WTC11 (cell line): ENCODE measurements at regions not wholly inside any gene's neighbourhood (a gene's known extent, or its start where the extent isn't known, plus 50 kb on each side); places are given as distances from the start of the nearest gene placed in this dataset.

Experiments used
- ATAC-seq: fragments of 200-7000 bp; cut with Tn5 transposase; 2 replicates; pipeline ENCODE4 v1.10.0; 2021; ENCODE audit warnings: mild to moderate bottlenecking, moderate library complexity
- CTCF ChIA-PET: fragments of 300-600 bp; sonication (Branson Sonifier 250); formaldehyde crosslinking; loops from one replicate; lab custom pipeline; 2021; ENCODE audit warnings: antibody characterized with exemption; lab: Charles Lee
- POLR2A ChIA-PET: fragments of 350-600 bp; sonication (Branson Sonifier 250); formaldehyde crosslinking; loops from one replicate; lab custom pipeline; 2021; ENCODE audit warnings: antibody characterized with exemption; lab: Charles Lee
- DNase-seq: peaks from one replicate; pipeline ENCODE4 v3.0.0; 2021; ENCODE audit warnings: low spot score
- H3K27ac Mint-ChIP-seq: 2 replicates; pipeline ENCODE4 v1.8.0; 2021; ENCODE audit warnings: mixed read lengths
- H3K27me3 Mint-ChIP-seq: 2 replicates; pipeline ENCODE4 v1.8.0; 2021; ENCODE audit warnings: low read depth, mild to moderate bottlenecking, moderate library complexity, mixed read lengths
- H3K36me3 Mint-ChIP-seq: 2 replicates; pipeline ENCODE4 v1.8.0; 2021; ENCODE audit warnings: mixed read lengths
- H3K4me1 Mint-ChIP-seq: 2 replicates; pipeline ENCODE4 v1.8.0; 2022; ENCODE audit warnings: mixed read lengths
- H3K4me3 Mint-ChIP-seq: 2 replicates; pipeline ENCODE4 v1.8.0; 2021; ENCODE audit warnings: mild to moderate bottlenecking, moderate library complexity, mixed read lengths
- H3K9me3 Mint-ChIP-seq: 2 replicates; pipeline ENCODE4 v1.8.0; 2021; ENCODE audit warnings: mixed read lengths
- AFF4 ChIP-seq: sonication (generic); formaldehyde crosslinking; IDR thresholded peaks from 2 replicates; pipeline ENCODE4 v1.8.1; 2023; ENCODE audit warnings: mild to moderate bottlenecking, missing genetic modification reagents, borderline replicate concordance
- AR ChIP-seq: fragments of 250-450 bp; sonication (Bioruptor Pico); IDR thresholded peaks from 2 replicates; pipeline ENCODE4 v1.9.0; 2021; ENCODE audit warnings: mild to moderate bottlenecking
- ARID4B ChIP-seq: sonication (generic); formaldehyde crosslinking; IDR thresholded peaks from 2 replicates; pipeline ENCODE4 v1.8.0; 2023; ENCODE audit warnings: missing genetic modification reagents, mild to moderate bottlenecking, borderline replicate concordance
- ATF3 ChIP-seq: sonication (generic); formaldehyde crosslinking; conservative IDR thresholded peaks from 2 replicates; pipeline ENCODE4 v1.8.1; 2022; ENCODE audit warnings: mild to moderate bottlenecking, missing genetic modification reagents
- E2F5 ChIP-seq: sonication (generic); formaldehyde crosslinking; IDR thresholded peaks from 2 replicates; pipeline ENCODE4 v1.8.1; 2022; ENCODE audit warnings: mild to moderate bottlenecking, moderate library complexity, missing genetic modification reagents
- EMX1 ChIP-seq: fragments of 250-450 bp; sonication (Bioruptor Pico); IDR thresholded peaks from 2 replicates; pipeline ENCODE4 v1.8.0; 2021; ENCODE audit warnings: mild to moderate bottlenecking
- NR2C2 ChIP-seq: sonication (generic); formaldehyde crosslinking; IDR thresholded peaks from 2 replicates; pipeline ENCODE4 v1.8.0; 2022; ENCODE audit warnings: mild to moderate bottlenecking, missing genetic modification reagents
- OVOL2 ChIP-seq: fragments of 250-450 bp; sonication (Bioruptor Pico); IDR thresholded peaks from 2 replicates; pipeline ENCODE4 v1.9.0; 2021; ENCODE audit warnings: mild to moderate bottlenecking, borderline replicate concordance
- PRRX2 ChIP-seq: fragments of 250-450 bp; sonication (Bioruptor Pico); IDR thresholded peaks from 2 replicates; pipeline ENCODE4 v1.8.0; 2021; ENCODE audit warnings: mild to moderate bottlenecking
- ZBTB21 ChIP-seq: sonication (generic); formaldehyde crosslinking; IDR thresholded peaks from 2 replicates; pipeline ENCODE4 v1.8.1; 2023; ENCODE audit warnings: mild to moderate bottlenecking, missing genetic modification reagents, borderline replicate concordance
- ZNF219 ChIP-seq: sonication (generic); formaldehyde crosslinking; IDR thresholded peaks from 2 replicates; pipeline ENCODE4 v1.8.0; 2023; ENCODE audit warnings: missing genetic modification reagents, mild to moderate bottlenecking, borderline replicate concordance
- ZNF232 ChIP-seq: sonication (generic); formaldehyde crosslinking; IDR thresholded peaks from 2 replicates; pipeline ENCODE4 v1.8.0; 2022; ENCODE audit warnings: mild to moderate bottlenecking, missing genetic modification reagents
- ZNF396 ChIP-seq: fragments of 250-450 bp; sonication (Bioruptor Pico); IDR thresholded peaks from 2 replicates; pipeline ENCODE4 v1.8.0; 2021; ENCODE audit warnings: mild to moderate bottlenecking, moderate library complexity, borderline replicate concordance
- ZNF532 ChIP-seq: fragments of 250-450 bp; sonication (Bioruptor Pico); IDR thresholded peaks from 2 replicates; pipeline ENCODE4 v1.9.0; 2021; ENCODE audit warnings: mild to moderate bottlenecking, borderline replicate concordance

- TF ChIP-seq AR (CRISPR knock-in tag) (no peak), ZBTB21 (CRISPR knock-in tag) (no peak)
Measured at GRCh38 chr3:164174059-164174458, 904.2 kb downstream of the SI start (continued).

GRCh38 chr3:164155400-164155799 lies 922.9 kb downstream of the SI start:
- Mint-ChIP-seq H3K27ac (no peak overlapping the region), H3K9me3 (peaks cover 47% of the 10 kb centered on the region), H3K4me1 (no peaks in the 10 kb centered on the region), H3K36me3 (peaks cover 21% of the 10 kb centered on the region), H3K27me3 (no peaks in the 10 kb centered on the region; the same call in 1 of the 2 replicates), H3K4me3 (no peak overlapping the region)
- DNase-seq = no peak
- CTCF ChIA-PET = no interaction called here
- POLR2A ChIA-PET = no interaction called here
- ATAC-seq = no peak
- TF ChIP-seq NR2C2 (CRISPR knock-in tag) = no peak
- TF ChIP-seq ATF3 (CRISPR knock-in tag) = no peak
- TF ChIP-seq E2F5 (CRISPR knock-in tag) = no peak
- TF ChIP-seq AFF4 (CRISPR knock-in tag) = no peak
- no peak for TF ChIP-seq ZNF396 (CRISPR knock-in tag)
- no peak for TF ChIP-seq PRRX2 (CRISPR knock-in tag)
- no peak for TF ChIP-seq ARID4B (CRISPR knock-in tag)

- H3K9me3 Mint-ChIP-seq = peaks cover 89% of the 10 kb centered on the region
- H3K27ac Mint-ChIP-seq = no peak overlapping the region
- ChIA-PET CTCF (no interaction called here), POLR2A (no interaction called here)
- H3K4me3 Mint-ChIP-seq = no peak overlapping the region
- ATAC-seq (no peak), DNase-seq (no peak)
- H3K4me1 Mint-ChIP-seq = no peaks in the 10 kb centered on the region
- peaks cover 81% of the 10 kb centered on the region for H3K36me3 Mint-ChIP-seq
- no peaks in the 10 kb centered on the region; the same call in none of the 2 replicates for H3K27me3 Mint-ChIP-seq
- TF ChIP-seq OVOL2 (CRISPR knock-in tag) = no peak
- no peak for TF ChIP-seq EMX1 (CRISPR knock-in tag)
- TF ChIP-seq ZNF232 = no peak
- no peak for TF ChIP-seq ZNF219 (CRISPR knock-in tag)
- no peak for TF ChIP-seq ZNF532
Measured at GRCh38 chr3:164144824-164145223, 933.5 kb downstream of the SI start.
